Right lobe of liver (tissue), 6 donors: ENCODE measurements at regions not wholly inside any gene's neighbourhood (a gene's known extent, or its start where the extent isn't known, plus 50 kb on each side); places are given as distances from the start of the nearest gene placed in this dataset.

Source experiments
- ATAC-seq, 4 donors: fragments of 200-7000 bp; cut with Tn5 transposase; one replicate each; pipeline ENCODE4 v1.9.1; 2020; ENCODE audit warnings: mild to moderate bottlenecking in 4 of 4, moderate library complexity in 4 of 4
- DNase-seq, 3 donors: peaks; one replicate each; pipeline ENCODE4 v3.0.0-alpha.2; 2020
- H3K27ac ChIP-seq, 3 donors: fragments of 200-600 bp; one replicate each; pipeline ENCODE4 v1.8.0; 2022
- H3K27me3 ChIP-seq, 2 donors: fragments of 200-600 bp; one replicate each; pipeline ENCODE4 v1.8.0; 2022
- H3K36me3 ChIP-seq, 4 donors: fragments of 200-600 bp; sonication (generic) in 1 of 4; one replicate each; pipeline versions ENCODE4 v1.5.1 to v1.8.0; 2017 to 2022; ENCODE audit warnings: control low read depth in 1 of 4
- H3K4me1 ChIP-seq, 4 donors: fragments of 200-600 bp; sonication (generic) in 1 of 4; one replicate each; pipeline versions ENCODE4 v1.5.1 to v1.8.0; 2017 to 2022; ENCODE audit warnings: control low read depth in 1 of 4
- H3K4me3 ChIP-seq, 3 donors: fragments of 200-600 bp; one replicate each; pipeline ENCODE4 v1.8.0; 2022
- H3K9me3 ChIP-seq, 4 donors: fragments of 200-600 bp; sonication (generic) in 1 of 4; one replicate each; pipeline versions ENCODE4 v1.5.1 to v1.8.0; 2017 to 2022; ENCODE audit warnings: control low read depth in 1 of 4
- CTCF ChIP-seq, 4 donors: fragments of 200-600 bp in 3 of 4; fragments of 450-650 bp in 1 of 4; IDR thresholded peaks; one replicate each; pipeline versions ENCODE4 v1.5.1 to v1.8.0; 2016 to 2022; ENCODE audit warnings: antibody characterized with exemption in 4 of 4, mild to moderate bottlenecking in 2 of 4
- POLR2A ChIP-seq: fragments of 450-650 bp; IDR thresholded peaks from one replicate; pipeline ENCODE4 v1.6.1; 2017; ENCODE audit warnings: antibody characterized with exemption, mild to moderate bottlenecking
- WGBS: methylation state at CpG from one replicate; pipeline ENCODE4 v1.1.6; 2018; ENCODE audit warnings: low coverage, low lambda C conversion rate; ENCODE audit not compliant: insufficient coverage; ENCODE audit errors: missing lambda C conversion rate; 5-methylcytosine and 5-hydroxymethylcytosine counted together
- intact Hi-C, 2 donors: fragments of 100-400 bp; cut with DNase I; formaldehyde crosslinking; loops; one replicate each; pipeline versions ENCODE4 v1.11.2 to v1.14.1; 2022
- donor health status: DM: no; HTN: yes; CAD: no.
- donor health status: DM: no; HTN: no; CAD: no.
- donor health status: DM: no; HTN: no; CAD: no.
- donor health status: DM: no; HTN: yes; CAD: no.
- donor health status: DM: no; HTN: yes; CAD: no.

GRCh38 chr18:22544626-22545025, 126.9 kb upstream of the CTAGE1 start:
- no peak for TF ChIP-seq CTCF (IDR thresholded peaks at IDR 0.05)
- TF ChIP-seq POLR2A = no peak
- no peaks in the 10 kb centered on the region for H3K36me3 ChIP-seq
- H3K27me3 ChIP-seq = no peaks in the 10 kb centered on the region
- no peak for ATAC-seq
- 40% methylated on average over 4 of the region's 4 CpGs for WGBS
- DNase-seq = no peak
- H3K4me1 ChIP-seq = peaks cover 0 to 20% (median 2%) of the 10 kb centered on the region in 4 donors
- H3K4me3 ChIP-seq = no peak overlapping the region
- no peaks in the 10 kb centered on the region for H3K9me3 ChIP-seq
- H3K27ac ChIP-seq = no peak overlapping the region
- intact Hi-C loops = no loop called here

GRCh38 chr18:22545066-22545760, 127.5 kb upstream of the CTAGE1 start:
- no peaks in the 10 kb centered on the region for H3K27me3 ChIP-seq
- no peaks in the 10 kb centered on the region for H3K36me3 ChIP-seq
- H3K4me1 ChIP-seq = peaks cover 0 to 20% (median 2%) of the 10 kb centered on the region in 4 donors
- no peak overlapping the region for H3K4me3 ChIP-seq
- no peaks in the 10 kb centered on the region for H3K9me3 ChIP-seq
- no peak overlapping the region for H3K27ac ChIP-seq
- DNase-seq (no peak), ATAC-seq (no peak)
- intact Hi-C loops = no loop called here
- WGBS = 87% methylated on average over 6 of the region's 6 CpGs
- TF ChIP-seq CTCF (IDR thresholded peaks at IDR 0.05) (no peak), POLR2A (no peak)

GRCh38 chr18:22546905-22547570, 129.3 kb upstream of the CTAGE1 start:
- WGBS = 82% methylated on average over 10 of the region's 10 CpGs
- DNase-seq (no peak), ATAC-seq (no peak)
- Histone ChIP-seq H3K36me3 (no peaks in the 10 kb centered on the region), H3K9me3 (no peaks in the 10 kb centered on the region), H3K4me3 (no peak overlapping the region), H3K27me3 (no peaks in the 10 kb centered on the region), H3K4me1 (peaks cover 0 to 8% (median 2%) of the 10 kb centered on the region in 4 donors), H3K27ac (no peak overlapping the region)
- TF ChIP-seq POLR2A (no peak), CTCF (IDR thresholded peaks at IDR 0.05) (no peak)
- intact Hi-C loops = no loop called here

- no peaks in the 10 kb centered on the region for H3K36me3 ChIP-seq
- ATAC-seq (no peak), DNase-seq (no peak)
- no peak for TF ChIP-seq POLR2A
- no peak for TF ChIP-seq CTCF (IDR thresholded peaks at IDR 0.05)
- H3K9me3 ChIP-seq = no peaks in the 10 kb centered on the region
- 77% methylated on average over 8 of the region's 11 CpGs for WGBS
- H3K4me3 ChIP-seq = no peak overlapping the region
- no peak overlapping the region for H3K27ac ChIP-seq
- H3K4me1 ChIP-seq = peaks cover 0 to 7% (median 0%) of the 10 kb centered on the region in 4 donors
- intact Hi-C loops = no loop called here
- no peaks in the 10 kb centered on the region for H3K27me3 ChIP-seq
Observed at GRCh38 chr18:22547807-22548561, 130.3 kb upstream of the CTAGE1 start.
